ENCODE measurements at regions not wholly inside any gene's neighbourhood (a gene's known extent, or its start where the extent isn't known, plus 50 kb on each side); places are given as distances from the start of the nearest gene placed in this dataset.

- TF ChIP-seq, protein P1, sequence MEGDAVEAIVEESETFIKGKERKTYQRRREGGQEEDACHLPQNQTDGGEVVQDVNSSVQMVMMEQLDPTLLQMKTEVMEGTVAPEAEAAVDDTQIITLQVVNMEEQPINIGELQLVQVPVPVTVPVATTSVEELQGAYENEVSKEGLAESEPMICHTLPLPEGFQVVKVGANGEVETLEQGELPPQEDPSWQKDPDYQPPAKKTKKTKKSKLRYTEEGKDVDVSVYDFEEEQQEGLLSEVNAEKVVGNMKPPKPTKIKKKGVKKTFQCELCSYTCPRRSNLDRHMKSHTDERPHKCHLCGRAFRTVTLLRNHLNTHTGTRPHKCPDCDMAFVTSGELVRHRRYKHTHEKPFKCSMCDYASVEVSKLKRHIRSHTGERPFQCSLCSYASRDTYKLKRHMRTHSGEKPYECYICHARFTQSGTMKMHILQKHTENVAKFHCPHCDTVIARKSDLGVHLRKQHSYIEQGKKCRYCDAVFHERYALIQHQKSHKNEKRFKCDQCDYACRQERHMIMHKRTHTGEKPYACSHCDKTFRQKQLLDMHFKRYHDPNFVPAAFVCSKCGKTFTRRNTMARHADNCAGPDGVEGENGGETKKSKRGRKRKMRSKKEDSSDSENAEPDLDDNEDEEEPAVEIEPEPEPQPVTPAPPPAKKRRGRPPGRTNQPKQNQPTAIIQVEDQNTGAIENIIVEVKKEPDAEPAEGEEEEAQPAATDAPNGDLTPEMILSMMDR (IDR thresholded peaks at IDR 0.05), result no peak
- TF ChIP-seq POLR2A (IDR thresholded peaks at IDR 0.05) (no peak), POLR2AphosphoS5 (IDR thresholded peaks at IDR 0.05) (peak; percentile 80 to 90 (median 85))
Observed at GRCh38 chr5:68027519-68027918, 188.0 kb upstream of the PIK3R1 start.
